HEK293 (cell line): ENCODE measurements at regions not wholly inside any gene's neighbourhood (a gene's known extent, or its start where the extent isn't known, plus 50 kb on each side); places are given as distances from the start of the nearest gene placed in this dataset.

ENCODE experiments used
- CTCF ChIA-PET: fragments of 350-600 bp; formaldehyde crosslinking; extraction: SDS; loops from one replicate; lab custom pipeline; 2021; ENCODE audit warnings: antibody characterized with exemption; lab: Yijun Ruan, JAX
- POLR2A ChIA-PET: fragments of 300-600 bp; formaldehyde crosslinking; extraction: SDS; loops from one replicate; lab custom pipeline; 2020; ENCODE audit warnings: antibody characterized with exemption, inconsistent platforms; lab: Yijun Ruan, JAX
- H3K27ac ChIP-seq: fragments of 200-500 bp; sonication (Bioruptor generic); 2 replicates; pipeline ENCODE4 v1.5.1; 2014; ENCODE audit warnings: low read depth, low read length, control low read depth, inconsistent platforms; ENCODE audit errors: extremely low read depth
- H3K36me3 ChIP-seq, 2 experiments: fragments of 200-500 bp in 1 of 2; sonication (Bioruptor generic) in 1 of 2; 1 replicate in 1 of 2; 2 replicates in 1 of 2; pipeline ENCODE4 v1.5.1; 2014 to 2017; ENCODE audit warnings: inconsistent platforms in 2 of 2, low read length in 2 of 2; ENCODE audit not compliant: control insufficient read depth in 2 of 2, insufficient read depth in 1 of 2
- H3K4me1 ChIP-seq: fragments of 200-500 bp; sonication (Bioruptor generic); 2 replicates; pipeline ENCODE4 v1.5.1; 2014; ENCODE audit warnings: mild to moderate bottlenecking, low read length, inconsistent platforms; ENCODE audit not compliant: control insufficient read depth, insufficient read depth
- H3K4me3 ChIP-seq: 2 replicates; pipeline ENCODE4 v1.5.1; 2011; ENCODE audit warnings: low read depth, mild to moderate bottlenecking, control low read depth, low read length, moderate library complexity
- H3K9me3 ChIP-seq: fragments of 200-500 bp; sonication (Bioruptor generic); 2 replicates; pipeline ENCODE4 v1.5.1; 2014; ENCODE audit warnings: low read depth, low read length, inconsistent platforms; ENCODE audit not compliant: control insufficient read depth, insufficient read depth
- BCL6B ChIP-seq: fragments of 450-650 bp; formaldehyde crosslinking; IDR thresholded peaks from 2 replicates; pipeline ENCODE4 v1.5.1; 2017; ENCODE audit warnings: missing biosample characterization, missing genetic modification characterization
- HOXC10 ChIP-seq: sonication (generic); formaldehyde crosslinking; IDR thresholded peaks from 2 replicates; pipeline ENCODE4 v1.8.1; 2023; ENCODE audit warnings: mild to moderate bottlenecking, missing genetic modification reagents
- KLF16 ChIP-seq: fragments of 450-650 bp; formaldehyde crosslinking; IDR thresholded peaks from 2 replicates; pipeline ENCODE4 v1.5.1; 2017; ENCODE audit warnings: missing biosample characterization, missing genetic modification characterization
- MYNN ChIP-seq: fragments of 450-650 bp; formaldehyde crosslinking; IDR thresholded peaks from 2 replicates; pipeline ENCODE4 v1.5.1; 2016; ENCODE audit warnings: missing biosample characterization, missing genetic modification characterization, borderline replicate concordance
- PRDM1 ChIP-seq: fragments of 450-650 bp; formaldehyde crosslinking; IDR thresholded peaks from 2 replicates; pipeline ENCODE4; 2016; ENCODE audit warnings: missing biosample characterization, missing genetic modification characterization
- SETDB1 ChIP-seq: IDR thresholded peaks from one replicate; pipeline ENCODE4 v1.6.1; 2017; ENCODE audit warnings: mild to moderate bottlenecking, low read length, moderate library complexity, mixed read lengths; ENCODE audit not compliant: insufficient read length
- SP7 ChIP-seq: fragments of 450-650 bp; formaldehyde crosslinking; IDR thresholded peaks from 2 replicates; pipeline ENCODE4 v1.5.1; 2016; ENCODE audit warnings: missing biosample characterization, missing genetic modification characterization
- YY2 ChIP-seq: fragments of 450-650 bp; formaldehyde crosslinking; IDR thresholded peaks from 2 replicates; pipeline ENCODE4 v1.5.1; 2016; ENCODE audit warnings: missing biosample characterization, missing genetic modification characterization
- ZBTB20 ChIP-seq: fragments of 450-650 bp; formaldehyde crosslinking; IDR thresholded peaks from 2 replicates; pipeline ENCODE4 v1.5.1; 2016; ENCODE audit warnings: missing biosample characterization, missing genetic modification characterization
- ZEB2 ChIP-seq: fragments of 450-650 bp; formaldehyde crosslinking; IDR thresholded peaks from 2 replicates; pipeline ENCODE4 v1.5.1; 2016; ENCODE audit warnings: missing biosample characterization, missing genetic modification characterization
- ZFP3 ChIP-seq: fragments of 450-650 bp; formaldehyde crosslinking; IDR thresholded peaks from 2 replicates; pipeline ENCODE4 v1.5.1; 2016; ENCODE audit warnings: low read depth, missing biosample characterization, missing genetic modification characterization
- ZNF16 ChIP-seq: fragments of 450-650 bp; formaldehyde crosslinking; IDR thresholded peaks from 2 replicates; pipeline ENCODE4 v1.5.1; 2016; ENCODE audit warnings: low read depth, missing biosample characterization, missing genetic modification characterization
- ZNF302 ChIP-seq: fragments of 450-650 bp; formaldehyde crosslinking; IDR thresholded peaks from 2 replicates; pipeline ENCODE4 v1.5.1; 2016; ENCODE audit warnings: missing biosample characterization, missing genetic modification characterization, low read depth
- ZNF354C ChIP-seq: fragments of 450-650 bp; formaldehyde crosslinking; IDR thresholded peaks from 2 replicates; pipeline ENCODE4 v1.5.1; 2016; ENCODE audit warnings: missing biosample characterization, missing genetic modification characterization, low read depth, borderline replicate concordance
- ZNF423 ChIP-seq: fragments of 450-650 bp; formaldehyde crosslinking; IDR thresholded peaks from 2 replicates; pipeline ENCODE4 v1.5.1; 2016; ENCODE audit warnings: missing biosample characterization, missing genetic modification characterization
- ZNF596 ChIP-seq: fragments of 450-650 bp; IDR thresholded peaks from 2 replicates; pipeline ENCODE4 v1.5.0; 2018; ENCODE audit warnings: missing biosample characterization, mild to moderate bottlenecking, missing genetic modification characterization, moderate library complexity
- ZNF629 ChIP-seq: fragments of 450-650 bp; formaldehyde crosslinking; IDR thresholded peaks from 2 replicates; pipeline ENCODE4 v1.5.1; 2017; ENCODE audit warnings: missing biosample characterization, missing genetic modification characterization
- ZNF639 ChIP-seq: fragments of 450-650 bp; formaldehyde crosslinking; IDR thresholded peaks from 2 replicates; pipeline ENCODE4 v1.5.1; 2016; ENCODE audit warnings: missing biosample characterization, missing genetic modification characterization
- ZNF777 ChIP-seq: fragments of 450-650 bp; formaldehyde crosslinking; IDR thresholded peaks from 2 replicates; pipeline ENCODE4 v1.5.1; 2017; ENCODE audit warnings: missing biosample characterization, missing genetic modification characterization, borderline replicate concordance
- ZSCAN30 ChIP-seq: fragments of 450-650 bp; IDR thresholded peaks from 2 replicates; pipeline ENCODE4 v1.5.1; 2018; ENCODE audit warnings: missing biosample characterization, mild to moderate bottlenecking, missing genetic modification characterization, moderate library complexity
- TF ChIP-seq, protein P1 (sequence below): fragments of 450-650 bp; formaldehyde crosslinking; IDR thresholded peaks from 2 replicates; pipeline ENCODE4 v1.5.1; 2016; ENCODE audit warnings: missing biosample characterization, missing genetic modification characterization
- TF ChIP-seq, protein P2 (sequence below): fragments of 450-650 bp; formaldehyde crosslinking; IDR thresholded peaks from 2 replicates; pipeline ENCODE4; 2016; ENCODE audit warnings: missing biosample characterization, missing genetic modification characterization
- TF ChIP-seq, protein P3 (sequence below): fragments of 450-650 bp; formaldehyde crosslinking; IDR thresholded peaks from 2 replicates; pipeline ENCODE4 v1.5.1; 2016; ENCODE audit warnings: missing biosample characterization, missing genetic modification characterization
- TF ChIP-seq, protein P4 (sequence below): fragments of 450-650 bp; formaldehyde crosslinking; IDR thresholded peaks from 2 replicates; pipeline ENCODE4 v1.5.1; 2017; ENCODE audit warnings: missing biosample characterization, missing genetic modification characterization

- TF ChIP-seq, protein P1, sequence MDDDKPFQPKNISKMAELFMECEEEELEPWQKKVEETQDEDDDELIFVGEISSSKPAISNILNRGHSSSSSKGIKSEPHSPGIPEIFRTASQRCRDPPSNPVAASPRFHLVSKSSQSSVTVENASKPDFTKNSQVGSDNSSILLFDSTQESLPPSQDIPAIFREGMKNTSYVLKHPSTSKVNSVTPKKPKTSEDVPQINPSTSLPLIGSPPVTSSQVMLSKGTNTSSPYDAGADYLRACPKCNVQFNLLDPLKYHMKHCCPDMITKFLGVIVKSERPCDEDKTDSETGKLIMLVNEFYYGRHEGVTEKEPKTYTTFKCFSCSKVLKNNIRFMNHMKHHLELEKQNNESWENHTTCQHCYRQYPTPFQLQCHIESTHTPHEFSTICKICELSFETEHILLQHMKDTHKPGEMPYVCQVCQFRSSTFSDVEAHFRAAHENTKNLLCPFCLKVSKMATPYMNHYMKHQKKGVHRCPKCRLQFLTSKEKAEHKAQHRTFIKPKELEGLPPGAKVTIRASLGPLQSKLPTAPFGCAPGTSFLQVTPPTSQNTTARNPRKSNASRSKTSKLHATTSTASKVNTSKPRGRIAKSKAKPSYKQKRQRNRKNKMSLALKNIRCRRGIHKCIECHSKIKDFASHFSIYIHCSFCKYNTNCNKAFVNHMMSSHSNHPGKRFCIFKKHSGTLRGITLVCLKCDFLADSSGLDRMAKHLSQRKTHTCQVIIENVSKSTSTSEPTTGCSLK (tag by site-specific recombination) = no peak
- TF ChIP-seq, protein P2, sequence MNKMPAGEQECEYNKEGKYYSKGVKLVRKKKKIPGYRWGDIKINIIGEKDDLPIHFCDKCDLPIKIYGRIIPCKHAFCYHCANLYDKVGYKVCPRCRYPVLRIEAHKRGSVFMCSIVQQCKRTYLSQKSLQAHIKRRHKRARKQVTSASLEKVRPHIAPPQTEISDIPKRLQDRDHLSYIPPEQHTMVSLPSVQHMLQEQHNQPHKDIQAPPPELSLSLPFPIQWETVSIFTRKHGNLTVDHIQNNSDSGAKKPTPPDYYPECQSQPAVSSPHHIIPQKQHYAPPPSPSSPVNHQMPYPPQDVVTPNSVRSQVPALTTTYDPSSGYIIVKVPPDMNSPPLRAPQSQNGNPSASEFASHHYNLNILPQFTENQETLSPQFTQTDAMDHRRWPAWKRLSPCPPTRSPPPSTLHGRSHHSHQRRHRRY (tag by site-specific recombination) = no peak
- TF ChIP-seq ZNF16 (tag by site-specific recombination) = no peak
- no peak for TF ChIP-seq ZBTB20 (tag by site-specific recombination)
- TF ChIP-seq PRDM1 = no peak
- no peak for TF ChIP-seq ZNF777 (tag by site-specific recombination)
- no peak for TF ChIP-seq ZEB2 (tag by site-specific recombination)
- no peak for TF ChIP-seq YY2 (tag by site-specific recombination)
- TF ChIP-seq ZNF639 (tag by site-specific recombination) = no peak
- TF ChIP-seq, all 188 proteins: peak for 0
These were observed 613.8 kb upstream of the TECRL start (continued) for GRCh38 chr4:65023081-65023480.

DNA sequence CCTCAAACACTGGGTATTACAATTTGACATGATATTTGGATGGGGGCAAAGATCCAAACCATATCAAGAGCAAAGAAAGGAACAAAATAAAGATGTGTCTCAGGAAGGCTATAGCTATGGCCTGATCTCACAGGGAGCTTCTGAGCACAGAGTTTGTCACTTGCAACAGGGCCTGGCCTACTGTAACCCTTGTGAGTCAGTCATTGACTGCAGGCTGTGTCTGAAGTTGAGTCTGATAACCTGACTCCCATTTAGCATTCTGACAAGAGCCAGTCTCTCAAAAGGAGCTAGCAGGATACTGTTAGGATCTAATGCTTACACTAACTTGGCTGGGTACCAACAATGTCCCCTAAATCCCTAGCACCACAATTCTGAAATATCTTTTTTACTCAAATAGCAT is 612.5 kb upstream of the TECRL start:
- H3K9me3 ChIP-seq = no peaks in the 10 kb centered on the region
- CTCF ChIA-PET = interaction anchor here (1.5 kb wide), 1 partner anchor 14 kb away, joined by 3 read pairs; no protein-coding TSS in a partner anchor
- no peaks in the 10 kb centered on the region for H3K4me1 ChIP-seq
- no peak overlapping the region for H3K4me3 ChIP-seq
- no peak overlapping the region for H3K27ac ChIP-seq
- TF ChIP-seq, protein P3, sequence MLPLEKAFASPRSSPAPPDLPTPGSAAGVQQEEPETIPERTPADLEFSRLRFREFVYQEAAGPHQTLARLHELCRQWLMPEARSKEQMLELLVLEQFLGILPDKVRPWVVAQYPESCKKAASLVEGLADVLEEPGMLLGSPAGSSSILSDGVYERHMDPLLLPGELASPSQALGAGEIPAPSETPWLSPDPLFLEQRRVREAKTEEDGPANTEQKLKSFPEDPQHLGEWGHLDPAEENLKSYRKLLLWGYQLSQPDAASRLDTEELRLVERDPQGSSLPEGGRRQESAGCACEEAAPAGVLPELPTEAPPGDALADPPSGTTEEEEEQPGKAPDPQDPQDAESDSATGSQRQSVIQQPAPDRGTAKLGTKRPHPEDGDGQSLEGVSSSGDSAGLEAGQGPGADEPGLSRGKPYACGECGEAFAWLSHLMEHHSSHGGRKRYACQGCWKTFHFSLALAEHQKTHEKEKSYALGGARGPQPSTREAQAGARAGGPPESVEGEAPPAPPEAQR (tag by site-specific recombination) = no peak
- TF ChIP-seq SETDB1 = no peak
- TF ChIP-seq MYNN (tag by site-specific recombination) = no peak
- TF ChIP-seq ZNF629 = no peak
- no peak for TF ChIP-seq ZFP3
- no peak for TF ChIP-seq ZNF423 (tag by site-specific recombination)
- TF ChIP-seq ZNF354C = no peak
- no peak for TF ChIP-seq SP7 (tag by site-specific recombination)
- TF ChIP-seq, protein P4, sequence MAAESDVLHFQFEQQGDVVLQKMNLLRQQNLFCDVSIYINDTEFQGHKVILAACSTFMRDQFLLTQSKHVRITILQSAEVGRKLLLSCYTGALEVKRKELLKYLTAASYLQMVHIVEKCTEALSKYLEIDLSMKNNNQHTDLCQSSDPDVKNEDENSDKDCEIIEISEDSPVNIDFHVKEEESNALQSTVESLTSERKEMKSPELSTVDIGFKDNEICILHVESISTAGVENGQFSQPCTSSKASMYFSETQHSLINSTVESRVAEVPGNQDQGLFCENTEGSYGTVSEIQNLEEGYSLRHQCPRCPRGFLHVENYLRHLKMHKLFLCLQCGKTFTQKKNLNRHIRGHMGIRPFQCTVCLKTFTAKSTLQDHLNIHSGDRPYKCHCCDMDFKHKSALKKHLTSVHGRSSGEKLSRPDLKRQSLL (tag by site-specific recombination) = no peak
- TF ChIP-seq HOXC10 (CRISPR knock-in tag) = no peak
- no peak for TF ChIP-seq BCL6B (tag by site-specific recombination)
- TF ChIP-seq ZEB2 (tag by site-specific recombination) = no peak
- TF ChIP-seq ZNF596 (tag by site-specific recombination) = no peak
- no peak for TF ChIP-seq ZNF302 (tag by site-specific recombination)
- TF ChIP-seq ZSCAN30 (tag by site-specific recombination) = no peak
- TF ChIP-seq KLF16 (tag by site-specific recombination) = no peak
- no peak for TF ChIP-seq ZNF16 (tag by site-specific recombination)
- TF ChIP-seq, all 188 proteins: peak for 0
- no peaks in the 10 kb centered on the region for H3K36me3 ChIP-seq
- POLR2A ChIA-PET = no interaction called here
